GM12875 (cell line): ENCODE measurements at regions not wholly inside any gene's neighbourhood (a gene's known extent, or its start where the extent isn't known, plus 50 kb on each side); places are given as distances from the start of the nearest gene placed in this dataset.

Experiments
- H3K4me3 ChIP-seq: one replicate; pipeline ENCODE4 v1.5.1; 2011; ENCODE audit warnings: low read depth, low read length, control low read depth
- CTCF ChIP-seq: IDR thresholded peaks from 2 replicates; pipeline ENCODE4 v1.5.1; 2011; ENCODE audit warnings: low read depth, mild to moderate bottlenecking, control low read depth, inconsistent platforms, low read length, moderate library complexity, borderline replicate concordance; ENCODE audit not compliant: insufficient read depth

GRCh38 chr9:86491468-86492266, 137.5 kb upstream of the TUT7 start:
- no peak overlapping the region for H3K4me3 ChIP-seq
- TF ChIP-seq CTCF, result no peak

GRCh38 chr9:86488794-86489193, 134.6 kb upstream of the TUT7 start:
- no peak overlapping the region for H3K4me3 ChIP-seq
- TF ChIP-seq CTCF, result no peak

- H3K4me3 ChIP-seq, result no peak overlapping the region
- no peak for TF ChIP-seq CTCF
Measured at GRCh38 chr9:86488345-86488744, 134.1 kb upstream of the TUT7 start.

GRCh38 chr9:86487838-86488233, 133.6 kb upstream of the TUT7 start:
- TF ChIP-seq CTCF, result no peak
- no peak overlapping the region for H3K4me3 ChIP-seq

GRCh38 chr9:86486891-86487837, 133.0 kb upstream of the TUT7 start:
- peak; percentile 27; the same call in 1 of the 2 replicates for TF ChIP-seq CTCF
- no peak overlapping the region for H3K4me3 ChIP-seq

GRCh38 chr9:86485359-86485758, 131.1 kb upstream of the TUT7 start:
- H3K4me3 ChIP-seq, result no peak overlapping the region
- TF ChIP-seq CTCF, result no peak

GRCh38 chr9:86483496-86483895, 129.3 kb upstream of the TUT7 start:
- no peak overlapping the region for H3K4me3 ChIP-seq
- TF ChIP-seq CTCF, result no peak
